Osteoblast (primary cell): ENCODE measurements at regions not wholly inside any gene's neighbourhood (a gene's known extent, or its start where the extent isn't known, plus 50 kb on each side); places are given as distances from the start of the nearest gene placed in this dataset.

Source experiments
- DNase-seq: peaks from one replicate; pipeline ENCODE4 v3.0.0; 2011; ENCODE audit warnings: low spot score, mixed read lengths; ENCODE audit not compliant: insufficient read length; ENCODE audit errors: missing footprints
- H2AFZ ChIP-seq: 2 replicates; pipeline ENCODE4 v1.6.0; 2011; ENCODE audit warnings: mild to moderate bottlenecking, low read length
- H3K27ac ChIP-seq: 2 replicates; pipeline ENCODE4 v1.5.1; 2011; ENCODE audit warnings: mild to moderate bottlenecking, low read depth, low read length, moderate library complexity
- H3K27me3 ChIP-seq: 2 replicates; pipeline ENCODE4 v1.6.0; 2012; ENCODE audit warnings: mild to moderate bottlenecking, control low read depth, inconsistent platforms, low read length, moderate library complexity; ENCODE audit not compliant: insufficient read depth
- H3K36me3 ChIP-seq: 2 replicates; pipeline ENCODE4 v1.5.1; 2011; ENCODE audit warnings: mild to moderate bottlenecking, low read length, control low read depth, moderate library complexity; ENCODE audit not compliant: insufficient read depth
- H3K4me1 ChIP-seq: 2 replicates; pipeline ENCODE4 v1.5.1; 2011; ENCODE audit warnings: mild to moderate bottlenecking, low read length, control low read depth, moderate library complexity; ENCODE audit not compliant: insufficient read depth
- H3K4me2 ChIP-seq: 2 replicates; pipeline ENCODE4 v1.6.0; 2011; ENCODE audit warnings: mild to moderate bottlenecking, low read length; ENCODE audit not compliant: insufficient read depth
- H3K4me3 ChIP-seq: fragments of 200-600 bp; sonication (generic); 3 replicates; pipeline ENCODE4 v1.5.1; 2012; ENCODE audit warnings: mild to moderate bottlenecking, low read length, inconsistent platforms; ENCODE audit not compliant: insufficient read depth
- H3K79me2 ChIP-seq: 2 replicates; pipeline ENCODE4 v1.6.0; 2012; ENCODE audit warnings: mild to moderate bottlenecking, low read length, control low read depth, inconsistent platforms; ENCODE audit not compliant: insufficient read depth
- H3K9me3 ChIP-seq: 2 replicates; pipeline ENCODE4 v1.5.1; 2011; ENCODE audit warnings: low read depth, low read length, control low read depth
- H4K20me1 ChIP-seq: 2 replicates; pipeline ENCODE4 v1.6.0; 2012; ENCODE audit warnings: mild to moderate bottlenecking, low read length, control low read depth; ENCODE audit not compliant: insufficient read depth
- TF ChIP-seq, protein P1 (sequence below): IDR thresholded peaks from 2 replicates; pipeline ENCODE4 v1.5.1; 2011; ENCODE audit warnings: mild to moderate bottlenecking, low read depth, low read length, moderate library complexity; ENCODE audit errors: extremely low read depth

GRCh38 chr20:50244352-50245149 lies 53.9 kb downstream of the CEBPB start:
- H2AFZ ChIP-seq, result no peak overlapping the region
- H3K4me1 ChIP-seq, result peaks cover 21% of the 10 kb centered on the region
- no peaks in the 10 kb centered on the region for H3K9me3 ChIP-seq
- no peak overlapping the region for H3K4me3 ChIP-seq
- TF ChIP-seq, protein P1, sequence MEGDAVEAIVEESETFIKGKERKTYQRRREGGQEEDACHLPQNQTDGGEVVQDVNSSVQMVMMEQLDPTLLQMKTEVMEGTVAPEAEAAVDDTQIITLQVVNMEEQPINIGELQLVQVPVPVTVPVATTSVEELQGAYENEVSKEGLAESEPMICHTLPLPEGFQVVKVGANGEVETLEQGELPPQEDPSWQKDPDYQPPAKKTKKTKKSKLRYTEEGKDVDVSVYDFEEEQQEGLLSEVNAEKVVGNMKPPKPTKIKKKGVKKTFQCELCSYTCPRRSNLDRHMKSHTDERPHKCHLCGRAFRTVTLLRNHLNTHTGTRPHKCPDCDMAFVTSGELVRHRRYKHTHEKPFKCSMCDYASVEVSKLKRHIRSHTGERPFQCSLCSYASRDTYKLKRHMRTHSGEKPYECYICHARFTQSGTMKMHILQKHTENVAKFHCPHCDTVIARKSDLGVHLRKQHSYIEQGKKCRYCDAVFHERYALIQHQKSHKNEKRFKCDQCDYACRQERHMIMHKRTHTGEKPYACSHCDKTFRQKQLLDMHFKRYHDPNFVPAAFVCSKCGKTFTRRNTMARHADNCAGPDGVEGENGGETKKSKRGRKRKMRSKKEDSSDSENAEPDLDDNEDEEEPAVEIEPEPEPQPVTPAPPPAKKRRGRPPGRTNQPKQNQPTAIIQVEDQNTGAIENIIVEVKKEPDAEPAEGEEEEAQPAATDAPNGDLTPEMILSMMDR, result no peak
- H3K79me2 ChIP-seq, result no peaks in the 10 kb centered on the region
- no peaks in the 10 kb centered on the region for H3K27me3 ChIP-seq
- H3K36me3 ChIP-seq, result no peaks in the 10 kb centered on the region
- no peak overlapping the region for H3K4me2 ChIP-seq
- H3K27ac ChIP-seq, result no peak overlapping the region
- H4K20me1 ChIP-seq, result no peaks in the 10 kb centered on the region
- peak; percentile 76 for DNase-seq

- H3K4me1 ChIP-seq, result peaks cover 21% of the 10 kb centered on the region
Measured at GRCh38 chr20:50245498-50246366, 55.1 kb downstream of the CEBPB start.

DNA sequence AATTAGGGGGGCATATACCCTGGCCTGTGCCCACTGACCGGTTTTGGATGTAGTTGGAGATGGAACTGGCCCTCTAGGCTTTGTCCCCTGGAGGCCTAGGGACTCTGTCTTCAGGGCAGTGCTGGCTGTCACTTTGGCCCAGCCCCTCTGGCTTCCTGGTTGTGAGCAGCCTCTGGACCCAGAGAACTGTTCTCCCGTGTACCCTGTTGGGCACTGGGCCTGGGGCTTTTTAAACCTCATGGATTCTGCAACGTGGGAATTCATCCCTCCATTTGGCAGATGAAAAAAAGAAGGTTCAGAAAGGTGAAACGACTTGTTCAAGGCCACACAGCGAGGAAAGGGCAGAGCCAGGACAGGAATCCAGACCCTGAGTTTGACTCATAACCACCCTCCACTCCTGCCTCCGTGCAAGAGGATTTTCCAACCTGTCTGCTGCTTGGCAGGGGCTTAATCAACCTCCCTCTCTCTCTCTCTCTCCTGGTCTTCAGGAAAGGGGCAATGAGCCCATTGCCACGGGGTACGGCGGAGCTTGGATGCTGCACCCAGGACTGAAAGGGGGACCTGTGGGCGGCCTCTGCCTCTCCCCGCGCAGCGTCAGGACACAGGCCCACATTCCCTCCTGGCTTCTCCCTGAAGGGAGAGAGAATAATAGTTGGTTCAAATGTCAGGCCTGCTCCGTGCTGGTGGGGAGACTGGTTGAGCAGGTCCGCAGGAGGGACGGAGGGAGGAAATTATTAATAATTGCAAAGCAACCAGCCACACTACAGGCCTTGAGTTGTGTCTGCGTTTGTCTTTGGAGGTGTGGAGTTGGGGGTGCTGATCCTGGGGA lies 56.0 kb downstream of the CEBPB start:
- Histone ChIP-seq H3K4me3 (no peak overlapping the region), H3K27me3 (no peaks in the 10 kb centered on the region), H3K79me2 (no peaks in the 10 kb centered on the region), H3K27ac (no peak overlapping the region), H3K4me2 (no peak overlapping the region), H4K20me1 (no peaks in the 10 kb centered on the region), H2AFZ (no peak overlapping the region), H3K9me3 (no peaks in the 10 kb centered on the region), H3K36me3 (no peaks in the 10 kb centered on the region), H3K4me1 (peaks cover 25% of the 10 kb centered on the region)
- TF ChIP-seq, protein P1, result no peak
- peak; percentile 59 for DNase-seq

More at GRCh38 chr20:50245498-50246366, 55.1 kb downstream of the CEBPB start:
- Histone ChIP-seq H2AFZ (no peak overlapping the region), H3K79me2 (no peaks in the 10 kb centered on the region), H3K9me3 (no peaks in the 10 kb centered on the region), H3K4me3 (no peak overlapping the region), H3K27me3 (no peaks in the 10 kb centered on the region), H3K4me2 (no peak overlapping the region), H3K36me3 (no peaks in the 10 kb centered on the region), H3K27ac (peak overlapping the region; percentile 43), H4K20me1 (no peaks in the 10 kb centered on the region)
- peak; percentile 90 for DNase-seq
- TF ChIP-seq, protein P1, result no peak
